ENCODE measurements at regions not wholly inside any gene's neighbourhood (a gene's known extent, or its start where the extent isn't known, plus 50 kb on each side); places are given as distances from the start of the nearest gene placed in this dataset.

DNA sequence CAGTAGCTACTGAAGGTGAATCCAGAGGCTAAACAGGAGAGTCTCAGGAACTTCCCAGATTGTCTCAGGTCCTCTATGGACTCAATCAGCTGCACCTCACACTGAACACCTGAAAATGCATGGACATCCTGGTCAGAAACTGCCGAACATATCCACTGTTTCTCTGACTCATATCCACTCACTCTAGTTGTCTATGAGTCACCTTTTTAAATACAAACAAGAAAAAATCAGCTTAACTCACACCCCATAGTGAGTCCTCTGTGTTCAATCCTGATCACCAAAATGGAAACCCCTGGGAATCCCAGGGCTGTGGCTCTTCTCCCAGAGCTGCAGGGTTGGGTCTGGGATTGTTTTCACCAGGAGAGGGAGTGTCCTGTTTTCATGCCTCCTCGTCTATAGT lies 556.7 kb downstream of the TMEM121 start:
- TF ChIP-seq ZNF577 (CRISPR knock-in tag; IDR thresholded peaks at IDR 0.05; ENCODE audit: borderline replicate concordance, low read depth): no peak
- TF ChIP-seq, protein P1, sequence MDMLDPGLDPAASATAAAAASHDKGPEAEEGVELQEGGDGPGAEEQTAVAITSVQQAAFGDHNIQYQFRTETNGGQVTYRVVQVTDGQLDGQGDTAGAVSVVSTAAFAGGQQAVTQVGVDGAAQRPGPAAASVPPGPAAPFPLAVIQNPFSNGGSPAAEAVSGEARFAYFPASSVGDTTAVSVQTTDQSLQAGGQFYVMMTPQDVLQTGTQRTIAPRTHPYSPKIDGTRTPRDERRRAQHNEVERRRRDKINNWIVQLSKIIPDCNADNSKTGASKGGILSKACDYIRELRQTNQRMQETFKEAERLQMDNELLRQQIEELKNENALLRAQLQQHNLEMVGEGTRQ (IDR thresholded peaks at IDR 0.05; ENCODE audit: low read depth, low read length): no peak
- TF ChIP-seq, protein P1 (CRISPR knock-in tag; IDR thresholded peaks at IDR 0.05; ENCODE audit: borderline replicate concordance): no peak
- TF ChIP-seq, protein P2, sequence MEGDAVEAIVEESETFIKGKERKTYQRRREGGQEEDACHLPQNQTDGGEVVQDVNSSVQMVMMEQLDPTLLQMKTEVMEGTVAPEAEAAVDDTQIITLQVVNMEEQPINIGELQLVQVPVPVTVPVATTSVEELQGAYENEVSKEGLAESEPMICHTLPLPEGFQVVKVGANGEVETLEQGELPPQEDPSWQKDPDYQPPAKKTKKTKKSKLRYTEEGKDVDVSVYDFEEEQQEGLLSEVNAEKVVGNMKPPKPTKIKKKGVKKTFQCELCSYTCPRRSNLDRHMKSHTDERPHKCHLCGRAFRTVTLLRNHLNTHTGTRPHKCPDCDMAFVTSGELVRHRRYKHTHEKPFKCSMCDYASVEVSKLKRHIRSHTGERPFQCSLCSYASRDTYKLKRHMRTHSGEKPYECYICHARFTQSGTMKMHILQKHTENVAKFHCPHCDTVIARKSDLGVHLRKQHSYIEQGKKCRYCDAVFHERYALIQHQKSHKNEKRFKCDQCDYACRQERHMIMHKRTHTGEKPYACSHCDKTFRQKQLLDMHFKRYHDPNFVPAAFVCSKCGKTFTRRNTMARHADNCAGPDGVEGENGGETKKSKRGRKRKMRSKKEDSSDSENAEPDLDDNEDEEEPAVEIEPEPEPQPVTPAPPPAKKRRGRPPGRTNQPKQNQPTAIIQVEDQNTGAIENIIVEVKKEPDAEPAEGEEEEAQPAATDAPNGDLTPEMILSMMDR (CRISPR knock-in tag; IDR thresholded peaks at IDR 0.05): no peak
- no peak for TF ChIP-seq RAD21 (CRISPR knock-in tag; IDR thresholded peaks at IDR 0.05)
- no peak for TF ChIP-seq ZKSCAN1 (IDR thresholded peaks at IDR 0.05; ENCODE audit: low read length)
- TF ChIP-seq, protein P3, sequence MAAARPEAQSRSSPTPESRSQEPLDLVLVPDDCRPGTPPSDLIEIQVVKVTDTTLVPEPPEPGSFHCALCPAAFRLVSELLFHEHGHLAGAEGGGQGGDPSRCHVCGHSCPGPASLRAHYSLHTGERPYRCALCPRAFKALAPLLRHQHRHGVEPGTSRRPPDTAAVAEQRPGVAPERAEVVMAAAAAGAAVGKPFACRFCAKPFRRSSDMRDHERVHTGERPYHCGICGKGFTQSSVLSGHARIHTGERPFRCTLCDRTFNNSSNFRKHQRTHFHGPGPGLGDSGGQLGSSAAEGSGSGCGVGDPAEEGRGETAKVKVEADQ (CRISPR knock-in tag; IDR thresholded peaks at IDR 0.05; ENCODE audit: borderline replicate concordance): no peak
- no peak for TF ChIP-seq FOSL1 (CRISPR knock-in tag; IDR thresholded peaks at IDR 0.05; ENCODE audit: borderline replicate concordance)

Data from HepG2 (cell line).